OCI-LY3 (cell line): ENCODE measurements at regions not wholly inside any gene's neighbourhood (a gene's known extent, or its start where the extent isn't known, plus 50 kb on each side); places are given as distances from the start of the nearest gene placed in this dataset.

Source experiments
- H2AFZ ChIP-seq: fragments of 200-600, 300-600 bp; shearing (Covaris generic); 2 replicates; pipeline ENCODE4 v1.6.0; 2014; ENCODE audit warnings: antibody characterized with exemption, low read depth, low read length
- H3K27ac ChIP-seq: fragments of 200-600, 300-600 bp; sonication (generic); 2 replicates; pipeline ENCODE4 v1.5.1; 2014; ENCODE audit warnings: mild to moderate bottlenecking, low read length, moderate library complexity, mixed read lengths
- H3K27me3 ChIP-seq: fragments of 200-600, 300-600 bp; sonication (generic); 2 replicates; pipeline ENCODE4 v1.6.1; 2014; ENCODE audit warnings: low read depth, low read length, mixed read lengths
- H3K36me3 ChIP-seq: fragments of 200-600, 300-600 bp; sonication (generic); replicated peaks from 2 replicates; pipeline ENCODE3; 2014; ENCODE audit warnings: low read depth, low read length, mixed read lengths
- H3K4me1 ChIP-seq: fragments of 300-600, 200-600 bp; sonication (generic); 2 replicates; pipeline ENCODE4 v1.6.1; 2014; ENCODE audit warnings: low read length, mixed read lengths
- H3K4me2 ChIP-seq: fragments of 200-600, 300-600 bp; sonication (generic); 2 replicates; pipeline ENCODE4 v1.6.1; 2014; ENCODE audit warnings: low read length, mixed read lengths
- H3K4me3 ChIP-seq: fragments of 300-600, 200-600 bp; sonication (generic); 2 replicates; pipeline ENCODE4 v1.5.1; 2014; ENCODE audit warnings: antibody characterized with exemption, mild to moderate bottlenecking, low read length, moderate library complexity
- H3K79me2 ChIP-seq: fragments of 300-600, 200-600 bp; shearing (Covaris generic); 2 replicates; pipeline ENCODE4 v1.6.1; 2014; ENCODE audit warnings: mild to moderate bottlenecking, low read length, mixed read lengths
- H3K9ac ChIP-seq: fragments of 300-600, 200-600 bp; shearing (Covaris generic); 2 replicates; pipeline ENCODE4 v1.6.0; 2014; ENCODE audit warnings: mild to moderate bottlenecking, low read length, moderate library complexity
- H3K9me3 ChIP-seq: fragments of 200-600, 300-600 bp; shearing (Covaris generic); 2 replicates; pipeline ENCODE4 v1.6.1; 2014; ENCODE audit warnings: low read length, mixed read lengths; ENCODE audit not compliant: insufficient read depth
- H4K20me1 ChIP-seq: fragments of 200-600, 300-600 bp; sonication (generic); 2 replicates; pipeline ENCODE4 v1.6.1; 2016; ENCODE audit warnings: low read length, mixed read lengths; ENCODE audit not compliant: insufficient read depth
- EZH2phosphoT487 ChIP-seq: fragments of 200-600 bp; shearing (Covaris generic); IDR thresholded peaks from 2 replicates; pipeline ENCODE4 v1.6.1; 2018; ENCODE audit warnings: antibody characterized with exemption, mixed run types, low read depth
- TF ChIP-seq, protein P1 (sequence below): fragments of 200-600, 300-600 bp; sonication (generic); IDR thresholded peaks from 2 replicates; pipeline ENCODE4 v1.5.1; 2014; ENCODE audit warnings: antibody characterized with exemption, low read length, low read depth

DNA sequence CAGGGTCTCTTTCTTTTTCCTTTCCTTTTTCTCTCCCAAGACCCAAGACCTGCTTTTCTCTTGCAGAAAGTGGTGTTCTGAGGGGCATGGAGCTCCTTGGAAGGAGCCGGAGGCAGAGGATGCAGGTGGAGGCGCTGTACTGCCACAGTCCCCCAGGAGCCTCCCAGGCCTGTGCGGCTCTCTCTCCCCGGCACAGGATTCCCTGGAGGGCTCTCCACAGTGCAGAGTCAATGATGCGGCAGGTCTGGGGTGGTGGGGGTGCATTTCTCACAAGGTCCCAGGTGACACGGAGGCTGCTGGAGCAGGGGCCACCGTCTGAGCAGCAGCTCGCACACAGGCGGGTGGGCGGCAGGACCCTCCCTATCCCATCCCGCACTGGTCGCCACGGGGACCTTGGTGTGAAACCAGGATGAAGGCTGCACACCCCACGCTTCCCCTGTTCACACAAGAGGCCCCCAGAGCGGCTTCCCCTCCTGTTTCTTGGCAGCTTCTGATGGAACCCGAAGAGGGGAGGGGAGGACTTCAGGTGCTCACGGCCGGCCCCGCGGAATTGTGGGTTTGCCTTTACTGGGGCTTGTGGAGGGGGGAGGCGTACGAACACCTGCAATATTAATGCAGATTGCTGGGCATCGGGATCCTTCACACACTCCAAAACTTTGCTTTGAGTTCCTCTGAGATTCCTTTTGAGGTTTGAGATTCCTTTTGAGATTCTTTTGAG is 186.9 kb downstream of the ENGASE start:
- Histone ChIP-seq H3K36me3 (no peaks in the 10 kb centered on the region), H3K4me2 (no peak overlapping the region), H3K9me3 (no peaks in the 10 kb centered on the region), H4K20me1 (no peaks in the 10 kb centered on the region), H3K27ac (no peak overlapping the region), H3K4me1 (no peaks in the 10 kb centered on the region), H3K27me3 (peaks cover 39% of the 10 kb centered on the region), H3K4me3 (no peak overlapping the region), H2AFZ (no peak overlapping the region), H3K9ac (no peak overlapping the region), H3K79me2 (no peaks in the 10 kb centered on the region)
- TF ChIP-seq, protein P1, sequence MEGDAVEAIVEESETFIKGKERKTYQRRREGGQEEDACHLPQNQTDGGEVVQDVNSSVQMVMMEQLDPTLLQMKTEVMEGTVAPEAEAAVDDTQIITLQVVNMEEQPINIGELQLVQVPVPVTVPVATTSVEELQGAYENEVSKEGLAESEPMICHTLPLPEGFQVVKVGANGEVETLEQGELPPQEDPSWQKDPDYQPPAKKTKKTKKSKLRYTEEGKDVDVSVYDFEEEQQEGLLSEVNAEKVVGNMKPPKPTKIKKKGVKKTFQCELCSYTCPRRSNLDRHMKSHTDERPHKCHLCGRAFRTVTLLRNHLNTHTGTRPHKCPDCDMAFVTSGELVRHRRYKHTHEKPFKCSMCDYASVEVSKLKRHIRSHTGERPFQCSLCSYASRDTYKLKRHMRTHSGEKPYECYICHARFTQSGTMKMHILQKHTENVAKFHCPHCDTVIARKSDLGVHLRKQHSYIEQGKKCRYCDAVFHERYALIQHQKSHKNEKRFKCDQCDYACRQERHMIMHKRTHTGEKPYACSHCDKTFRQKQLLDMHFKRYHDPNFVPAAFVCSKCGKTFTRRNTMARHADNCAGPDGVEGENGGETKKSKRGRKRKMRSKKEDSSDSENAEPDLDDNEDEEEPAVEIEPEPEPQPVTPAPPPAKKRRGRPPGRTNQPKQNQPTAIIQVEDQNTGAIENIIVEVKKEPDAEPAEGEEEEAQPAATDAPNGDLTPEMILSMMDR = no peak
- TF ChIP-seq EZH2phosphoT487 = no peak

DNA sequence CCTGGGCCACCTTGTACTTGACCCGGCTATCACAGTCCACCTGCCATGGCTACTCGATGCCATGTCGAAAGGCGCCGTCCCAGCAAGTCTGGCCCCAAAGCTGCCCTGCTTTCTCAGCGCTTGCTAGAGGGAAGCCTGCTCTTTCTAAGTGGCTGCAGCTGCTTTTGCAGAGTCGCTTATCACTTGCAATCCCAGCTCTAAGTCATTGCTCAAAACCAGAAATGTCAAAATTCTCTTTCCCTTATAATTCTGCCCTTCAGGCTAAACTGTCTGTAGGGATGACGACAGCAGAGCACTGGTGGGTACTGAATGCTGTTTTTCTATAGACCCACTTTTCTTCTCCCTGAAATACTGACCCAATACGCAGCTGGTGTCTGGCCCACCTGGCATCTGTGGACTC is 184.2 kb downstream of the ENGASE start:
- H3K4me3 ChIP-seq = no peak overlapping the region
- H3K4me2 ChIP-seq = no peak overlapping the region
- H3K27ac ChIP-seq = no peak overlapping the region
- no peaks in the 10 kb centered on the region for H3K79me2 ChIP-seq
- no peak overlapping the region for H2AFZ ChIP-seq
- no peaks in the 10 kb centered on the region for H4K20me1 ChIP-seq
- no peak overlapping the region for H3K9ac ChIP-seq
- H3K27me3 ChIP-seq = peaks cover 40% of the 10 kb centered on the region
- H3K9me3 ChIP-seq = no peaks in the 10 kb centered on the region
- no peaks in the 10 kb centered on the region for H3K4me1 ChIP-seq
- H3K36me3 ChIP-seq = no peaks in the 10 kb centered on the region
- TF ChIP-seq, protein P1 = no peak
- no peak for TF ChIP-seq EZH2phosphoT487

DNA sequence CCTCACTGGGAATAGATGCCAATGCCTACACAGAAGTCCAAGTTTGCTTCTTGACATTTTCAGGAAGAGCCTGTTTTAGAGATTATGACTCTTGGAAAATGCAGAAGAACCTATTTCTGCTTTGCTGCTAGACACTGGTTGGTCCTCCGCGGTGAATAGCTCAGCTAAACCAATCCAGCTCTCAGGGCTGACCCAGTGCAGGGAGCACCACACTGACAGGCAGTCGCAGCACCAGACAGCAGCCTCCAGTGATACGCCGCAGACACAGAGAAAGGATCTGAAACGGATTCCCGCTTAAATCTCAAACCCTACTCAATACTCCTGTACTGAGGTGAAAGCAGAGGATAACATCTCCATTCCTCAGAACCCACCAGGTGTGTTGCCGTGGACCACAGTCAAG is 183.4 kb downstream of the ENGASE start:
- Histone ChIP-seq H3K9ac (no peak overlapping the region), H3K4me3 (no peak overlapping the region), H4K20me1 (no peaks in the 10 kb centered on the region), H3K27me3 (peaks cover 48% of the 10 kb centered on the region), H3K36me3 (no peaks in the 10 kb centered on the region), H3K9me3 (no peaks in the 10 kb centered on the region), H3K4me1 (no peaks in the 10 kb centered on the region), H2AFZ (no peak overlapping the region), H3K79me2 (no peaks in the 10 kb centered on the region), H3K4me2 (no peak overlapping the region), H3K27ac (no peak overlapping the region)
- TF ChIP-seq, protein P1 = no peak
- TF ChIP-seq EZH2phosphoT487 = no peak

DNA sequence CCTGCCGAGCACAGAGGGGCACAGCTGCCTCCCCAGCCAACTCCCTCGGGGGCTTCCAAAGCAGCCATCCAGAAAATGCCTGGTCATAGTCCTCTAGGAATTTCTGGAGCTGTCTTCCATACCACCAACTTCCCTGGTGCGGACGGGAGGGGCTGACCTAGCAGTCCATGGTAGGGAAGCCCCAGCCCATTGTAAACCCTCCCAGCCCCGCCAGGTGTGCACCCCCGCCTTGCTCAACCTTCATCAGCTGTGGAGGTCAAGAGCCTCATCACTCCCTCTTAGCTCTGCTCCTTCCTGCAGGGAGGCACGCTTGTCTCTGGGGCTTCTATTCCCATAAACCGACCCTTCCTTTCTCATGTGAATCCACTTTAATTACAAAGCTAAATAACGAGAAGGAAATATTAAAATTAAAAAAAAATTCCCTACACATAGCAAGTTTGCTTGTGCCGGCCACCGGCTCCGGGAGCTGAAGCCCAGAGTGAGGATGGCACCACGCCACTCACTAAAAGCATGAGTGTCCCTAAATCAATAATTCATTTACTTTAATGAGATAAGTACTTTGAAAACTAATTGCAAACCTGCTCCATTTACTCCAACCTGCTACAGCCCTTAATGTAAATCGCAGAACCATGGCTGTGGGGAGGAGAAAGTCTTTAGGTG is 181.4 kb downstream of the ENGASE start:
- H3K9me3 ChIP-seq = no peaks in the 10 kb centered on the region
- H3K79me2 ChIP-seq = no peaks in the 10 kb centered on the region
- H3K9ac ChIP-seq = no peak overlapping the region
- H3K4me2 ChIP-seq = no peak overlapping the region
- no peaks in the 10 kb centered on the region for H4K20me1 ChIP-seq
- H3K4me3 ChIP-seq = no peak overlapping the region
- H3K4me1 ChIP-seq = no peaks in the 10 kb centered on the region
- no peaks in the 10 kb centered on the region for H3K36me3 ChIP-seq
- H3K27me3 ChIP-seq = peaks cover 60% of the 10 kb centered on the region
- TF ChIP-seq EZH2phosphoT487 = no peak
- TF ChIP-seq, protein P1 = no peak
- H3K27ac ChIP-seq = no peak overlapping the region
- no peak overlapping the region for H2AFZ ChIP-seq
